ENCODE measurements at regions not wholly inside any gene's neighbourhood (a gene's known extent, or its start where the extent isn't known, plus 50 kb on each side); places are given as distances from the start of the nearest gene placed in this dataset.
"Not testable (repeated sequence)": the region's sequence is repeated elsewhere in the genome, so short reads cannot be mapped to it uniquely, and the experiment has no call there.

DNA sequence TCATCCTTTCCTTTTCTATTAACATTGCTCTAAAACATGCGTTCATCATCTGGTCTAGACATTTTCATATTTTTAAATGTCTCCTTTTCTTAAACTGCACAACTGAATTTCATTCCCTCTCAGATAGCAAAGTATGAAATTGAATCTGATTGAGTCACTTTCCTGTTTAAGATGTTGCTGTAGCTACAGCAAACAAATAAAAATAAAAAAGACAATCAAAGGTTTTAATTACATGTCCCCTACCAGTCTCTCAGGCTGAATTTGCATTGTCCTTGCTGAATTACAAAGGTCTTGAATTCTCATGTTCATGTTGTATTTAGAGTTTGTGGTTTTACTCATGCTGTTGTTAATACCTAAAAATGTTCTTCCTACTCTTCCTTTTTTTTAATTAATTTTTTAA lies 537.9 kb upstream of the LRATD1 start:
- Histone ChIP-seq H3K9me2 (replicated peaks; ENCODE audit: insufficient read depth, low read length) (no peaks in the 10 kb centered on the region), H3F3A (ENCODE audit: insufficient read depth) (no peaks in the 10 kb centered on the region), H2AFZ (ENCODE audit: low read depth, low read length, severe bottlenecking) (no peak overlapping the region), H4K20me1 (ENCODE audit: low read depth, low read length) (no peaks in the 10 kb centered on the region), H3K27me3 (ENCODE audit: low read length) (no peaks in the 10 kb centered on the region), H3K79me2 (ENCODE audit: insufficient read depth, low read length) (no peaks in the 10 kb centered on the region), H3K9ac (ENCODE audit: low read length) (no peak overlapping the region), H3K4me2 (ENCODE audit: low read depth, low read length, poor library complexity, severe bottlenecking) (no peak overlapping the region), H3K36me3 (ENCODE audit: low read length) (no peaks in the 10 kb centered on the region), H3K27ac (ENCODE audit: low read depth, low read length) (no peak overlapping the region), H3K4me3 (ENCODE audit: insufficient read depth, low read length, poor library complexity, severe bottlenecking) (no peak overlapping the region), H3K9me3 (ENCODE audit: insufficient read depth, low read length) (no peaks in the 10 kb centered on the region)
- TF ChIP-seq, protein P1, sequence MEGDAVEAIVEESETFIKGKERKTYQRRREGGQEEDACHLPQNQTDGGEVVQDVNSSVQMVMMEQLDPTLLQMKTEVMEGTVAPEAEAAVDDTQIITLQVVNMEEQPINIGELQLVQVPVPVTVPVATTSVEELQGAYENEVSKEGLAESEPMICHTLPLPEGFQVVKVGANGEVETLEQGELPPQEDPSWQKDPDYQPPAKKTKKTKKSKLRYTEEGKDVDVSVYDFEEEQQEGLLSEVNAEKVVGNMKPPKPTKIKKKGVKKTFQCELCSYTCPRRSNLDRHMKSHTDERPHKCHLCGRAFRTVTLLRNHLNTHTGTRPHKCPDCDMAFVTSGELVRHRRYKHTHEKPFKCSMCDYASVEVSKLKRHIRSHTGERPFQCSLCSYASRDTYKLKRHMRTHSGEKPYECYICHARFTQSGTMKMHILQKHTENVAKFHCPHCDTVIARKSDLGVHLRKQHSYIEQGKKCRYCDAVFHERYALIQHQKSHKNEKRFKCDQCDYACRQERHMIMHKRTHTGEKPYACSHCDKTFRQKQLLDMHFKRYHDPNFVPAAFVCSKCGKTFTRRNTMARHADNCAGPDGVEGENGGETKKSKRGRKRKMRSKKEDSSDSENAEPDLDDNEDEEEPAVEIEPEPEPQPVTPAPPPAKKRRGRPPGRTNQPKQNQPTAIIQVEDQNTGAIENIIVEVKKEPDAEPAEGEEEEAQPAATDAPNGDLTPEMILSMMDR (IDR thresholded peaks at IDR 0.05; ENCODE audit: insufficient read depth, low read length, poor library complexity, severe bottlenecking) = no peak
- no peak for TF ChIP-seq EZH2phosphoT487 (conservative IDR thresholded peaks at IDR 0.05; ENCODE audit: low read length)

DNA sequence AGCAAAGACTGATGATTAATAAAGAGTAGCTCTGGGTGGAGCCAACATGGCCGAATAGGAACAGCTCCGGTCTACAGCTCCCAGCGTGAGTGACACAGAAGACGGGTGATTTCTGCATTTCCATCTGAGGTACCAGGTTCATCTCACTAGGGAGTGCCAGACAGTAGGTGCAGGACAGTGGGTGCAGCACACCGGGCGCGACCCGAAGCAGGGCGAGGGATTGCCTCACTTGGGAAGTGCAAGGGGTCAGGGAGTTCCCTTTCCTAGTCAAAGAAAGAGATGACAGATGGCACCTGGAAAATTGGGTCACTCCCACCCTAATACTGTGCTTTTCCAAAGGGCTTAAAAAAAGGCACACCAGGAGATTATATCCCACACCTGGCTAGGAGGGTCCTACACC lies 533.4 kb upstream of the LRATD1 start:
- not testable (repeated sequence) for H3K4me2 ChIP-seq (ENCODE audit: low read depth, low read length, poor library complexity, severe bottlenecking); H3K36me3 ChIP-seq (ENCODE audit: low read length); H3K27me3 ChIP-seq (ENCODE audit: low read length); H4K20me1 ChIP-seq (ENCODE audit: low read depth, low read length); H3F3A ChIP-seq (ENCODE audit: insufficient read depth); H3K4me3 ChIP-seq (ENCODE audit: insufficient read depth, low read length, poor library complexity, severe bottlenecking); H3K79me2 ChIP-seq (ENCODE audit: insufficient read depth, low read length); H3K9me3 ChIP-seq (ENCODE audit: insufficient read depth, low read length); H3K9me2 ChIP-seq (replicated peaks; ENCODE audit: insufficient read depth, low read length); H2AFZ ChIP-seq (ENCODE audit: low read depth, low read length, severe bottlenecking); H3K27ac ChIP-seq (ENCODE audit: low read depth, low read length); H3K9ac ChIP-seq (ENCODE audit: low read length)

DNA sequence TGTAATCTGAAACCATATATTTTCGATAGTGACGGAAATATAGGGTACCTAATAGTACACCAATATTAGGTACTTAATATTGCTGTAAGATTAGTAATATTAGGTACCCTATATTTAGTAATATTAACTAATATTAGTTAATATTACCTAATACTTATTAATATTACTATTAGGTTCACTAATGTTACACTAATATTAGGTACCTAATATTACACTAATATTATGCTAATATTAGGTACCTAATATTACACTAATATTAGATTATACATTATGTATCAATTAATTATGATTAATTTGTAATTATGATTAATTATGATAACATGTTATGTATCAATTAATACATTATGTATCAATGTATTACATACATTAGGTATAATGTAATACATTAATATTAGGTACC lies 518.2 kb upstream of the LRATD1 start:
- H3K27ac ChIP-seq (ENCODE audit: low read depth, low read length) = no peak overlapping the region
- H4K20me1 ChIP-seq (ENCODE audit: low read depth, low read length) = no peaks in the 10 kb centered on the region
- TF ChIP-seq EZH2phosphoT487 (conservative IDR thresholded peaks at IDR 0.05; ENCODE audit: low read length) = no peak
- TF ChIP-seq, protein P1 (IDR thresholded peaks at IDR 0.05; ENCODE audit: insufficient read depth, low read length, poor library complexity, severe bottlenecking) = no peak
- no peaks in the 10 kb centered on the region for H3F3A ChIP-seq (ENCODE audit: insufficient read depth)
- no peak overlapping the region for H3K4me3 ChIP-seq (ENCODE audit: insufficient read depth, low read length, poor library complexity, severe bottlenecking)
- H2AFZ ChIP-seq (ENCODE audit: low read depth, low read length, severe bottlenecking) = no peak overlapping the region
- H3K9me2 ChIP-seq (replicated peaks; ENCODE audit: insufficient read depth, low read length) = no peaks in the 10 kb centered on the region
- no peak overlapping the region for H3K9ac ChIP-seq (ENCODE audit: low read length)
- no peaks in the 10 kb centered on the region for H3K79me2 ChIP-seq (ENCODE audit: insufficient read depth, low read length)
- H3K9me3 ChIP-seq (ENCODE audit: insufficient read depth, low read length) = no peaks in the 10 kb centered on the region
- H3K4me2 ChIP-seq (ENCODE audit: low read depth, low read length, poor library complexity, severe bottlenecking) = no peak overlapping the region
- H3K36me3 ChIP-seq (ENCODE audit: low read length) = no peaks in the 10 kb centered on the region
- no peaks in the 10 kb centered on the region for H3K27me3 ChIP-seq (ENCODE audit: low read length)

DNA sequence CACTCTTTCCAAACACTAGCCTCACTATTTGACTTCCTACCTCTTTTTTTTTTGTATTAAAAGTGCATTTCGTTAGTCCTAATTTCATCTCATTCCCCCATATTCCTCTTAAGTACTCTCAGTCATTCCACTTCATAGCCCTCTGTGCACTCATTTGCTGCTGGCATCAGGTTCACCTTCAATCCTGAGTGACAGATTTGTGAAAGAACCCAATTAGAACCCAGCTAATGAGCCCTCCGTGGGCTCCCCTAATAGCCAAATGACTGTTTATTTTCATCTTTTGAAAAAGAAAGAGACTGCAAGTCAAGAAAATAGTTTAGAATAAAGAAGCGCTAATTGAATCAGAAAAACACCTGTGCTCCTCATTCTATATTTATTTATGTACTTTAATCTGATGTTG lies 512.1 kb upstream of the LRATD1 start:
- no peak overlapping the region for H3K9ac ChIP-seq (ENCODE audit: low read length)
- no peaks in the 10 kb centered on the region for H3K27me3 ChIP-seq (ENCODE audit: low read length)
- no peaks in the 10 kb centered on the region for H3K79me2 ChIP-seq (ENCODE audit: insufficient read depth, low read length)
- H3F3A ChIP-seq (ENCODE audit: insufficient read depth) = no peaks in the 10 kb centered on the region
- H2AFZ ChIP-seq (ENCODE audit: low read depth, low read length, severe bottlenecking) = no peak overlapping the region
- H3K36me3 ChIP-seq (ENCODE audit: low read length) = no peaks in the 10 kb centered on the region
- H3K27ac ChIP-seq (ENCODE audit: low read depth, low read length) = no peak overlapping the region
- no peak for TF ChIP-seq EZH2phosphoT487 (conservative IDR thresholded peaks at IDR 0.05; ENCODE audit: low read length)
- TF ChIP-seq, protein P1 (IDR thresholded peaks at IDR 0.05; ENCODE audit: insufficient read depth, low read length, poor library complexity, severe bottlenecking) = no peak
- H3K4me3 ChIP-seq (ENCODE audit: insufficient read depth, low read length, poor library complexity, severe bottlenecking) = no peak overlapping the region
- no peak overlapping the region for H3K4me2 ChIP-seq (ENCODE audit: low read depth, low read length, poor library complexity, severe bottlenecking)
- H3K9me3 ChIP-seq (ENCODE audit: insufficient read depth, low read length) = no peaks in the 10 kb centered on the region
- H3K9me2 ChIP-seq (replicated peaks; ENCODE audit: insufficient read depth, low read length) = no peaks in the 10 kb centered on the region
- H4K20me1 ChIP-seq (ENCODE audit: low read depth, low read length) = no peaks in the 10 kb centered on the region
